ENCODE measurements at regions not wholly inside any gene's neighbourhood (a gene's known extent, or its start where the extent isn't known, plus 50 kb on each side); places are given as distances from the start of the nearest gene placed in this dataset.

- intact Hi-C loops (cut with DNase I): no loop called here
- no peak for ATAC-seq
- Histone ChIP-seq H3K27ac (no peak overlapping the region), H3K4me1 (no peaks in the 10 kb centered on the region), H3K27me3 (no peaks in the 10 kb centered on the region), H3K4me3 (no peak overlapping the region), H3K9me3 (no peaks in the 10 kb centered on the region), H3K36me3 (replicated peaks in 1 of 2; ENCODE audit: insufficient read depth in 1 of 2, low read depth in 2 of 2) (no peaks in the 10 kb centered on the region)
- 79 to 81% methylated on average over 3 of the region's 3 CpGs for WGBS, 2 donors
- no peak for TF ChIP-seq POLR2A (IDR thresholded peaks at IDR 0.05)
- no peak for DNase-seq
These were observed 95.4 kb upstream of the USP24 start for GRCh38 chr1:55310505-55310971.

DNA sequence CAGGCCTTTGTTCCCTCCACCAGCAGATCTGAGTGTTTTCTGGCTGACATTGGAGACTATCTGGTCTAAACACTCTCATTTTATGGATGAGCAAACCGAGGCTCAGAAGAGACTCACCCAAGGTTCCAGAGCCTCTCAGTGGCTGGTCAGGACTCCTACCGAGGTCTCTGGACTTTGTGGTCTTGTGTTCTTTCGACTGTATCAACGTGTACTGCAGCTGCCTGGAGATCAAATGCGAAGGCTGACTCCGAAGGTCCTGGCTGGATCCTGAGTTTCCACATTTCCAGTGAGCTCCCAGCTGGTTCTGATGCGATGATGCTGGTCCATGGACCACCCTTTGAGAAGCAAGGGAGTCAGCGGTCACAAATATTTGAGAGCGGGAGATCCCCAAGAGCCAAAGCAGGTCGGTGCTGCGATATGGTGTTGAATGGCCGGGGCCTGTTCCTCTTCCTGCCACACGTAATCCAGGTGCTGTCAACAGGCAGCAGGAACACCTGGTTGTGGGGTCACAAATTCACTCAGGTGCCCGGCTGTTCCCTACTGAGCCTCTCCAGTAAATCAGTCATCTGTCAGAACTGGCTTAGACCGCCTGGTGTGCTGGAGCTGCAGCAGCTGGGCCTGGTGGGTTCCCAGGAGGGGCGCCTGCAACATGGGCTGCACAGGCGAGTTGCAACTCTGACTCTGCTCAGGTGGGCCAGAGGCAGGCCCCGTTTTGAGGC, 94.8 kb upstream of the USP24 start:
- H3K4me1 ChIP-seq: no peaks in the 10 kb centered on the region
- intact Hi-C loops (cut with DNase I): no loop called here
- ATAC-seq (no peak), DNase-seq (no peak)
- H3K27me3 ChIP-seq: no peaks in the 10 kb centered on the region
- H3K36me3 ChIP-seq (replicated peaks in 1 of 2; ENCODE audit: insufficient read depth in 1 of 2, low read depth in 2 of 2): no peaks in the 10 kb centered on the region
- H3K27ac ChIP-seq: no peak overlapping the region
- WGBS, 2 donors: 59 to 65% methylated on average over 8 to 18 of the region's 18 CpGs
- TF ChIP-seq, protein P1, sequence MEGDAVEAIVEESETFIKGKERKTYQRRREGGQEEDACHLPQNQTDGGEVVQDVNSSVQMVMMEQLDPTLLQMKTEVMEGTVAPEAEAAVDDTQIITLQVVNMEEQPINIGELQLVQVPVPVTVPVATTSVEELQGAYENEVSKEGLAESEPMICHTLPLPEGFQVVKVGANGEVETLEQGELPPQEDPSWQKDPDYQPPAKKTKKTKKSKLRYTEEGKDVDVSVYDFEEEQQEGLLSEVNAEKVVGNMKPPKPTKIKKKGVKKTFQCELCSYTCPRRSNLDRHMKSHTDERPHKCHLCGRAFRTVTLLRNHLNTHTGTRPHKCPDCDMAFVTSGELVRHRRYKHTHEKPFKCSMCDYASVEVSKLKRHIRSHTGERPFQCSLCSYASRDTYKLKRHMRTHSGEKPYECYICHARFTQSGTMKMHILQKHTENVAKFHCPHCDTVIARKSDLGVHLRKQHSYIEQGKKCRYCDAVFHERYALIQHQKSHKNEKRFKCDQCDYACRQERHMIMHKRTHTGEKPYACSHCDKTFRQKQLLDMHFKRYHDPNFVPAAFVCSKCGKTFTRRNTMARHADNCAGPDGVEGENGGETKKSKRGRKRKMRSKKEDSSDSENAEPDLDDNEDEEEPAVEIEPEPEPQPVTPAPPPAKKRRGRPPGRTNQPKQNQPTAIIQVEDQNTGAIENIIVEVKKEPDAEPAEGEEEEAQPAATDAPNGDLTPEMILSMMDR (IDR thresholded peaks at IDR 0.05): no peak
- no peak for TF ChIP-seq POLR2A (IDR thresholded peaks at IDR 0.05)
- H3K9me3 ChIP-seq: no peaks in the 10 kb centered on the region
- H3K4me3 ChIP-seq: no peak overlapping the region

- no peaks in the 10 kb centered on the region for H3K36me3 ChIP-seq (replicated peaks in 1 of 2; ENCODE audit: insufficient read depth in 1 of 2, low read depth in 2 of 2)
- H3K4me1 ChIP-seq: no peaks in the 10 kb centered on the region
- no peak for ATAC-seq
- no peaks in the 10 kb centered on the region for H3K9me3 ChIP-seq
- H3K27ac ChIP-seq: no peak overlapping the region
- WGBS, 2 donors: 67 to 88% methylated on average over 2 of the region's 2 CpGs
- DNase-seq: no peak
- no peaks in the 10 kb centered on the region for H3K27me3 ChIP-seq
- H3K4me3 ChIP-seq: no peak overlapping the region
- TF ChIP-seq, protein P1 (IDR thresholded peaks at IDR 0.05): no peak
- no peak for TF ChIP-seq POLR2A (IDR thresholded peaks at IDR 0.05)
- intact Hi-C loops (cut with DNase I): no loop called here
These were observed 93.9 kb upstream of the USP24 start for GRCh38 chr1:55309053-55309452.

- Histone ChIP-seq H3K4me3 (no peak overlapping the region), H3K9me3 (no peaks in the 10 kb centered on the region), H3K36me3 (replicated peaks in 1 of 2; ENCODE audit: insufficient read depth in 1 of 2, low read depth in 2 of 2) (no peaks in the 10 kb centered on the region), H3K27me3 (no peaks in the 10 kb centered on the region), H3K27ac (no peak overlapping the region), H3K4me1 (no peaks in the 10 kb centered on the region)
- no peak for ATAC-seq
- DNase-seq: no peak
- intact Hi-C loops (cut with DNase I): no loop called here
- TF ChIP-seq, protein P1 (IDR thresholded peaks at IDR 0.05): no peak
- TF ChIP-seq POLR2A (IDR thresholded peaks at IDR 0.05): no peak
- 47 to 50% methylated on average over 2 of the region's 2 CpGs for WGBS, 2 donors
These were observed 90.6 kb upstream of the USP24 start for GRCh38 chr1:55305735-55306134.

- H3K9me3 ChIP-seq: no peaks in the 10 kb centered on the region
- intact Hi-C loops (cut with DNase I): no loop called here
- H3K4me1 ChIP-seq: no peaks in the 10 kb centered on the region
- H3K27ac ChIP-seq: no peak overlapping the region
- TF ChIP-seq, protein P1 (IDR thresholded peaks at IDR 0.05): no peak
- TF ChIP-seq POLR2A (IDR thresholded peaks at IDR 0.05): no peak
- 48 to 67% methylated on average over 1 of the region's 1 CpG for WGBS, 2 donors
- DNase-seq (no peak), ATAC-seq (no peak)
- no peak overlapping the region for H3K4me3 ChIP-seq
- H3K36me3 ChIP-seq (replicated peaks in 1 of 2; ENCODE audit: insufficient read depth in 1 of 2, low read depth in 2 of 2): no peaks in the 10 kb centered on the region
- no peaks in the 10 kb centered on the region for H3K27me3 ChIP-seq
These were observed 89.1 kb upstream of the USP24 start for GRCh38 chr1:55304229-55304740.
